A549 (cell line): ENCODE measurements at regions not wholly inside any gene's neighbourhood (a gene's known extent, or its start where the extent isn't known, plus 50 kb on each side); places are given as distances from the start of the nearest gene placed in this dataset.

Experiments used
- ATAC-seq, 2 experiments: fragments of 200-7000 bp in 1 of 2; fragments of >200 bp in 1 of 2; cut with Nextera tagmentation in 1 of 2; cut with Tn5 transposase in 1 of 2; 3 replicates each; pipeline versions ENCODE4 v1.8.0 to v1.9.1; 2018 to 2020; ENCODE audit warnings: mild to moderate bottlenecking in 1 of 2, moderate library complexity in 1 of 2
- CTCF ChIA-PET: fragments of 300-600 bp; sonication (Branson Sonifier 250); formaldehyde crosslinking; extraction: SDS; loops from one replicate; lab custom pipeline; 2021; ENCODE audit warnings: antibody characterized with exemption, inconsistent platforms; lab: Yijun Ruan, JAX
- POLR2A ChIA-PET: fragments of 350-600 bp; formaldehyde crosslinking; extraction: SDS; loops from one replicate; lab custom pipeline; 2021; ENCODE audit warnings: antibody characterized with exemption, inconsistent platforms; lab: Yijun Ruan, JAX
- DNase-seq, 2 experiments: peaks; one replicate each; pipeline versions ENCODE4 v3.0.0 to v3.0.0-alpha.2; 2011 to 2016; ENCODE audit warnings: low read depth in 1 of 2, low spot score in 1 of 2
- FAIRE-seq: peaks from 2 replicates; lab custom pipeline; 2011; peaks lifted over from hg19 to GRCh38; lab: Jason Lieb, UNC
- H3K27ac ChIP-seq, 2 experiments: fragments of >200 bp; sonication (Bioruptor Twin); formaldehyde crosslinking; 3 replicates each; pipeline ENCODE4 v1.5.1; 2016 to 2017
- H3K4me1 ChIP-seq: fragments of >200 bp; sonication (Bioruptor Twin); formaldehyde crosslinking; 3 replicates; pipeline ENCODE4 v1.6.1; 2016
- H3K4me2 ChIP-seq: fragments of >200 bp; sonication (Bioruptor Twin); formaldehyde crosslinking; 3 replicates; pipeline ENCODE4 v1.6.1; 2016
- H3K4me3 ChIP-seq: fragments of >200 bp; sonication (Bioruptor Twin); formaldehyde crosslinking; 3 replicates; pipeline ENCODE4 v1.5.1; 2016
- H3K9me3 ChIP-seq: fragments of >200 bp; sonication (Bioruptor Twin); formaldehyde crosslinking; 3 replicates; pipeline ENCODE4 v1.6.1; 2016
- BCL3 ChIP-seq: fragments of >200 bp; sonication (Bioruptor Twin); formaldehyde crosslinking; IDR thresholded peaks from 3 replicates; pipeline ENCODE4 v1.6.1; 2016
- CHD2 ChIP-seq: fragments of 150-350 bp; IDR thresholded peaks from 2 replicates; pipeline ENCODE4 v1.6.1; 2014; ENCODE audit warnings: low read length; ENCODE audit not compliant: partially characterized antibody
- E2F6 ChIP-seq: IDR thresholded peaks from 2 replicates; pipeline ENCODE4 v1.6.1; 2012; ENCODE audit warnings: low read depth, borderline replicate concordance
- ESRRA ChIP-seq: fragments of 150-350 bp; IDR thresholded peaks from 2 replicates; pipeline ENCODE4 v1.6.1; 2014; ENCODE audit warnings: mild to moderate bottlenecking, low read length, borderline replicate concordance
- FOXS1 ChIP-seq: fragments of 250-450 bp; sonication (Bioruptor Pico); IDR thresholded peaks from 2 replicates; pipeline ENCODE4 v1.5.0; 2020; ENCODE audit warnings: mild to moderate bottlenecking, moderate library complexity
- HDAC2 ChIP-seq: fragments of 200-600 bp; sonication (generic); IDR thresholded peaks from 2 replicates; pipeline ENCODE4 v1.6.1; 2016
- HES2 ChIP-seq: fragments of >200 bp; sonication (Bioruptor Twin); formaldehyde crosslinking; IDR thresholded peaks from 2 replicates; pipeline ENCODE4 v1.6.1; 2016
- HEYL ChIP-seq: fragments of 250-450 bp; sonication (Bioruptor Pico); IDR thresholded peaks from 2 replicates; pipeline ENCODE4 v1.8.0; 2021; ENCODE audit warnings: mild to moderate bottlenecking, moderate library complexity
- HMGXB4 ChIP-seq: fragments of 250-450 bp; sonication (Bioruptor Pico); IDR thresholded peaks from 2 replicates; pipeline ENCODE4 v1.5.0; 2021; ENCODE audit warnings: mild to moderate bottlenecking, moderate library complexity, borderline replicate concordance
- HOXA7 ChIP-seq: fragments of 250-450 bp; sonication (Bioruptor Pico); IDR thresholded peaks from 2 replicates; pipeline ENCODE4 v1.5.0; 2020; ENCODE audit warnings: mild to moderate bottlenecking, moderate library complexity
- JUN ChIP-seq, 2 experiments: fragments of >200 bp; sonication (Bioruptor Twin); formaldehyde crosslinking; IDR thresholded peaks; 2 replicates in 1 of 2; 3 replicates in 1 of 2; pipeline ENCODE4 v1.6.1; 2016 to 2017
- MAFK ChIP-seq: fragments of 450-650 bp; IDR thresholded peaks from 2 replicates; pipeline ENCODE4 v1.6.1; 2014; ENCODE audit not compliant: partially characterized antibody
- MAX ChIP-seq: IDR thresholded peaks from 2 replicates; pipeline ENCODE4 v1.6.1; 2012
- MAZ ChIP-seq: fragments of 150-350 bp; IDR thresholded peaks from 2 replicates; pipeline ENCODE4 v1.6.1; 2014; ENCODE audit warnings: antibody characterized with exemption, low read depth, low read length, borderline replicate concordance
- MYC ChIP-seq: IDR thresholded peaks from 2 replicates; pipeline ENCODE4 v1.6.1; 2012; ENCODE audit warnings: mild to moderate bottlenecking, inconsistent platforms, low read length, improper control_type of control experiment, borderline replicate concordance
- NFE2L2 ChIP-seq: fragments of 150-350 bp; conservative IDR thresholded peaks from 2 replicates; pipeline ENCODE4 v1.6.1; 2014; ENCODE audit warnings: low read length
- NPAS2 ChIP-seq: fragments of 250-450 bp; sonication (Bioruptor Pico); IDR thresholded peaks from 2 replicates; pipeline ENCODE4 v1.8.0; 2022; ENCODE audit warnings: mild to moderate bottlenecking, moderate library complexity, borderline replicate concordance
- PHF8 ChIP-seq: fragments of 200-600 bp; sonication (generic); IDR thresholded peaks from 2 replicates; pipeline ENCODE4 v1.6.1; 2016; ENCODE audit warnings: low read depth, mild to moderate bottlenecking, antibody characterized with exemption, moderate library complexity, borderline replicate concordance
- RCOR1 ChIP-seq: fragments of 150-350 bp; IDR thresholded peaks from 2 replicates; pipeline ENCODE4 v1.6.1; 2014; ENCODE audit warnings: antibody characterized with exemption, low read length, low read depth
- REST ChIP-seq: fragments of 200-600 bp; sonication (generic); IDR thresholded peaks from 2 replicates; pipeline ENCODE4 v1.6.1; 2016; ENCODE audit warnings: antibody characterized with exemption, mild to moderate bottlenecking, moderate library complexity
- RNF2 ChIP-seq: fragments of 200-600 bp; sonication (generic); IDR thresholded peaks from 2 replicates; pipeline ENCODE4 v1.6.1; 2016; ENCODE audit warnings: low read depth, mild to moderate bottlenecking, antibody characterized with exemption, moderate library complexity, borderline replicate concordance
- SMC3 ChIP-seq: fragments of >200 bp; sonication (Bioruptor Twin); formaldehyde crosslinking; IDR thresholded peaks from 3 replicates; pipeline ENCODE4 v1.6.1; 2018; ENCODE audit warnings: inconsistent platforms
- USF2 ChIP-seq: fragments of 450-650 bp; IDR thresholded peaks from 2 replicates; pipeline ENCODE4 v1.6.1; 2014; ENCODE audit warnings: antibody characterized with exemption
- ZSCAN20 ChIP-seq: fragments of 250-450 bp; sonication (Bioruptor Pico); IDR thresholded peaks from 2 replicates; pipeline ENCODE4 v1.8.0; 2022; ENCODE audit warnings: mild to moderate bottlenecking, moderate library complexity
- WGBS: methylation state at CpG from one replicate; pipeline ENCODE4 v1.1.6; 2017; ENCODE audit errors: missing lambda C conversion rate; 5-methylcytosine and 5-hydroxymethylcytosine counted together

- Histone ChIP-seq H3K4me1 (no peaks in the 10 kb centered on the region), H3K9me3 (no peaks in the 10 kb centered on the region), H3K27ac (no peak overlapping the region), H3K4me2 (no peak overlapping the region), H3K4me3 (no peak overlapping the region)
- FAIRE-seq: no peak
- POLR2A ChIA-PET: no interaction called here
- TF ChIP-seq ESRRA: no peak
- TF ChIP-seq JUN (IDR thresholded peaks at IDR 0.05): no peak
- TF ChIP-seq HMGXB4 (CRISPR knock-in tag): no peak
- no peak for TF ChIP-seq HOXA7 (CRISPR knock-in tag)
- no peak for TF ChIP-seq MYC
- no peak for TF ChIP-seq REST
- TF ChIP-seq MAX: no peak
- TF ChIP-seq HES2: no peak
- no peak for TF ChIP-seq NFE2L2
- TF ChIP-seq BCL3: no peak
- TF ChIP-seq MAFK: no peak
- TF ChIP-seq USF2: no peak
- TF ChIP-seq SMC3: no peak
- TF ChIP-seq ZSCAN20 (CRISPR knock-in tag): no peak
- no peak for TF ChIP-seq NPAS2 (CRISPR knock-in tag)
- WGBS: 10% methylated on average over 13 of the region's 21 CpGs
- no peak for ATAC-seq
- CTCF ChIA-PET: no interaction called here
- DNase-seq: no peak
Measured at GRCh38 chr11:134701564-134702165, 289.6 kb upstream of the B3GAT1 start.

GRCh38 chr11:134700101-134700640 lies 288.1 kb upstream of the B3GAT1 start:
- Histone ChIP-seq H3K4me3 (no peak overlapping the region), H3K4me1 (no peaks in the 10 kb centered on the region), H3K4me2 (no peak overlapping the region), H3K9me3 (no peaks in the 10 kb centered on the region), H3K27ac (no peak overlapping the region)
- DNase-seq (no peak), ATAC-seq (no peak), FAIRE-seq (no peak)
- ChIA-PET POLR2A (no interaction called here), CTCF (no interaction called here)
- 0% methylated on average over 2 of the region's 7 CpGs for WGBS
- no peak for TF ChIP-seq E2F6
- TF ChIP-seq MAFK: no peak
- TF ChIP-seq FOXS1: no peak
- TF ChIP-seq MAX: no peak
- TF ChIP-seq NFE2L2: no peak
- no peak for TF ChIP-seq PHF8
- no peak for TF ChIP-seq JUN (IDR thresholded peaks at IDR 0.05)
- TF ChIP-seq USF2: no peak
- TF ChIP-seq CHD2: no peak
- TF ChIP-seq MYC: no peak
- TF ChIP-seq RNF2: no peak
- no peak for TF ChIP-seq HEYL (CRISPR knock-in tag)
- TF ChIP-seq MAZ: no peak
- TF ChIP-seq SMC3: no peak
- no peak for TF ChIP-seq HDAC2
- no peak for TF ChIP-seq RCOR1
